HCT116 (cell line): ENCODE measurements at regions not wholly inside any gene's neighbourhood (a gene's known extent, or its start where the extent isn't known, plus 50 kb on each side); places are given as distances from the start of the nearest gene placed in this dataset.

Source experiments
- ATAC-seq: fragments of 200-7000 bp; cut with Tn5 transposase; 2 replicates; pipeline ENCODE4 v1.9.1; 2020; ENCODE audit warnings: mild to moderate bottlenecking, moderate library complexity
- BruUV-seq: library from RNA; stranded (reverse); fragments of 400-500 nt; replicated peaks from 2 replicates; lab custom pipeline; 2021; lab: Mats Ljungman, UMichigan
- CTCF ChIA-PET: fragments of 300-600 bp; sonication (Branson Sonifier 250); formaldehyde crosslinking; loops from one replicate; lab custom pipeline; 2021; ENCODE audit warnings: antibody characterized with exemption; lab: Charles Lee
- POLR2A ChIA-PET: fragments of 300-600, 350-600 bp; sonication (Branson Sonifier 250); formaldehyde crosslinking; loops from one replicate; lab custom pipeline; 2021; ENCODE audit warnings: antibody characterized with exemption; lab: Charles Lee
- RAD21 ChIA-PET, 2 experiments: fragments of 300-600 bp; sonication (Branson Sonifier 250); formaldehyde crosslinking; loops; one replicate each; lab custom pipeline; 2023; ENCODE audit warnings: low total read pairs in 2 of 2; ENCODE audit not compliant: uncharacterized antibody in 2 of 2, unreplicated experiment in 2 of 2, low non-redundant PET in 1 of 2; lab: Charles Lee
- DNase-seq: peaks from one replicate; pipeline ENCODE4 v3.0.0-alpha.2; 2010; ENCODE audit warnings: low read depth, low spot score
- H2AFZ ChIP-seq: fragments of 200-600 bp; shearing (Covaris generic), sonication (generic); 2 replicates; pipeline ENCODE4 v1.6.1; 2017; ENCODE audit warnings: low read depth, mixed run types, mixed read lengths, antibody characterized with exemption, low read length; ENCODE audit not compliant: poor library complexity, severe bottlenecking
- H3K27ac ChIP-seq: 2 replicates; pipeline ENCODE4 v1.5.1; 2012; ENCODE audit warnings: low read depth, low read length
- H3K27me3 ChIP-seq: fragments of 200-600 bp; sonication (generic); 2 replicates; pipeline ENCODE4 v1.6.1; 2016; ENCODE audit warnings: mixed run types, low read length, mixed read lengths; ENCODE audit not compliant: insufficient read depth
- H3K36me3 ChIP-seq, 2 experiments: fragments of 200-500 bp in 1 of 2; fragments of 200-600 bp in 1 of 2; sonication (Bioruptor generic) in 1 of 2; sonication (generic) in 1 of 2; 2 replicates each; pipeline versions ENCODE4 v1.5.1 to v1.6.1; 2014 to 2016; ENCODE audit warnings: low read length in 2 of 2, inconsistent platforms in 1 of 2, mixed read lengths in 1 of 2, mixed run types in 1 of 2; ENCODE audit not compliant: insufficient read depth in 2 of 2, control insufficient read depth in 1 of 2
- H3K4me1 ChIP-seq, 2 experiments: fragments of 200-600 bp in 1 of 2; sonication (generic) in 1 of 2; 2 replicates each; pipeline versions ENCODE4 v1.5.1 to v1.6.1; 2012 to 2017; ENCODE audit warnings: low read length in 2 of 2, inconsistent platforms in 1 of 2, mild to moderate bottlenecking in 1 of 2, mixed read lengths in 1 of 2, mixed run types in 1 of 2, moderate library complexity in 1 of 2; ENCODE audit not compliant: insufficient read depth in 2 of 2, control insufficient read depth in 1 of 2
- H3K4me2 ChIP-seq: fragments of 200-600 bp; sonication (generic); 2 replicates; pipeline ENCODE4 v1.6.1; 2017; ENCODE audit warnings: mixed run types, low read length, mixed read lengths
- H3K4me3 ChIP-seq, 2 experiments: fragments of 200-600 bp in 1 of 2; sonication (generic) in 1 of 2; replicated peaks in 1 of 2; 2 replicates each; pipeline ENCODE4 v1.5.1; 2011 to 2016; ENCODE audit warnings: low read length in 2 of 2, control low read depth in 1 of 2, low read depth in 1 of 2, mild to moderate bottlenecking in 1 of 2, mixed read lengths in 1 of 2, mixed run types in 1 of 2
- H3K79me2 ChIP-seq: fragments of 200-600 bp; sonication (generic); 2 replicates; pipeline ENCODE4 v1.6.1; 2017; ENCODE audit warnings: mild to moderate bottlenecking, mixed run types, low read length, moderate library complexity, mixed read lengths; ENCODE audit not compliant: insufficient read depth
- H3K9ac ChIP-seq: fragments of 200-600 bp; sonication (generic); 2 replicates; pipeline ENCODE4 v1.6.1; 2016; ENCODE audit warnings: low read length, mixed read lengths
- H3K9me2 ChIP-seq: fragments of 200-600 bp; sonication (generic), shearing (Covaris generic); 2 replicates; pipeline ENCODE4 v1.6.1; 2017; ENCODE audit warnings: mixed run types, mild to moderate bottlenecking, moderate library complexity; ENCODE audit not compliant: insufficient read depth
- H3K9me3 ChIP-seq, 2 experiments: fragments of 200-500 bp in 1 of 2; fragments of 200-600 bp in 1 of 2; sonication (Bioruptor generic) in 1 of 2; sonication (generic) in 1 of 2; 2 replicates each; pipeline ENCODE4 v1.6.1; 2014 to 2017; ENCODE audit warnings: low read length in 2 of 2, mixed read lengths in 2 of 2, inconsistent platforms in 1 of 2, low read depth in 1 of 2, mild to moderate bottlenecking in 1 of 2, mixed run types in 1 of 2, moderate library complexity in 1 of 2; ENCODE audit not compliant: control insufficient read depth in 1 of 2, insufficient read depth in 1 of 2
- H4K20me1 ChIP-seq: fragments of 200-600 bp; sonication (generic), shearing (Covaris generic); 2 replicates; pipeline ENCODE4 v1.6.1; 2017; ENCODE audit warnings: mixed run types, mild to moderate bottlenecking, moderate library complexity; ENCODE audit not compliant: insufficient read depth
- ATF3 ChIP-seq: IDR thresholded peaks from 2 replicates; pipeline ENCODE4 v1.6.1; 2012
- CBX3 ChIP-seq: IDR thresholded peaks from 2 replicates; pipeline ENCODE4 v1.6.1; 2012; ENCODE audit warnings: low read depth
- CEBPB ChIP-seq: IDR thresholded peaks from 2 replicates; pipeline ENCODE4 v1.6.1; 2012; ENCODE audit warnings: low read depth
- CTCF ChIP-seq, 3 experiments: fragments of 200-600 bp in 1 of 3; sonication (generic) in 1 of 3; IDR thresholded peaks in 2 of 3; conservative IDR thresholded peaks in 1 of 3; 2 replicates each; pipeline ENCODE4 v1.5.1; 2012 to 2017; ENCODE audit warnings: low read depth in 2 of 3, low read length in 2 of 3, antibody characterized with exemption in 1 of 3, borderline replicate concordance in 1 of 3, control low read depth in 1 of 3, mild to moderate bottlenecking in 1 of 3, mixed read lengths in 1 of 3, mixed run types in 1 of 3, moderate library complexity in 1 of 3; ENCODE audit not compliant: insufficient read depth in 1 of 3
- EZH2 ChIP-seq: fragments of 200-600 bp; sonication (generic); IDR thresholded peaks from 2 replicates; pipeline ENCODE4 v1.6.1; 2017; ENCODE audit warnings: antibody characterized with exemption, mixed run types
- FOSL1 ChIP-seq: IDR thresholded peaks from 2 replicates; pipeline ENCODE4 v1.6.1; 2012; ENCODE audit warnings: low read depth
- JUND ChIP-seq: IDR thresholded peaks from 2 replicates; pipeline ENCODE4 v1.6.1; 2012
- MAX ChIP-seq: IDR thresholded peaks from 2 replicates; pipeline ENCODE4 v1.6.1; 2012
- REST ChIP-seq: IDR thresholded peaks from 2 replicates; pipeline ENCODE4 v1.6.1; 2012; ENCODE audit warnings: low read depth
- SRF ChIP-seq: IDR thresholded peaks from 2 replicates; pipeline ENCODE4 v1.6.1; 2012; ENCODE audit warnings: low read depth
- TCF7L2 ChIP-seq: IDR thresholded peaks from 2 replicates; pipeline ENCODE4 v1.7.0; 2011; ENCODE audit warnings: borderline replicate concordance, inconsistent platforms; ENCODE audit not compliant: insufficient read depth, insufficient read length; ENCODE audit errors: extremely low read depth
- YY1 ChIP-seq: IDR thresholded peaks from 2 replicates; pipeline ENCODE4 v1.6.1; 2011; ENCODE audit warnings: low read length, low read depth, moderate library complexity, mild to moderate bottlenecking; ENCODE audit not compliant: insufficient replicate concordance; ENCODE audit errors: extremely low read depth
- ZBTB33 ChIP-seq: IDR thresholded peaks from 2 replicates; pipeline ENCODE4 v1.6.1; 2011; ENCODE audit warnings: mild to moderate bottlenecking, low read length, moderate library complexity; ENCODE audit not compliant: insufficient replicate concordance; ENCODE audit errors: extremely low read depth
- intact Hi-C: fragments of 100-400 bp; cut with micrococcal nuclease; formaldehyde crosslinking; loops from 2 replicates; pipeline ENCODE4 v1.10.0; 2022

- Histone ChIP-seq H3K79me2 (no peaks in the 10 kb centered on the region), H3K4me3 (no peak overlapping the region), H3K27ac (no peak overlapping the region), H3K4me1 (peaks cover 12 to 18% of the 10 kb centered on the region in 2 experiments), H3K9me3 (peaks cover 0 to 6% of the 10 kb centered on the region in 2 experiments; a peak in 1 of 4 replicates), H3K27me3 (no peaks in the 10 kb centered on the region)
- CTCF ChIA-PET: interaction anchor here (1.4 kb wide), 1 partner anchor 11 kb away, joined by 4 read pairs; no protein-coding TSS in a partner anchor
- POLR2A ChIA-PET: no interaction called here
- DNase-seq: no peak
- TF ChIP-seq FOSL1: no peak
- no peak for TF ChIP-seq YY1
- TF ChIP-seq TCF7L2: no peak
- TF ChIP-seq SRF: no peak
- no peak for TF ChIP-seq CEBPB
- no peak for TF ChIP-seq CBX3
- TF ChIP-seq JUND: no peak
- no peak for TF ChIP-seq ATF3
- no peak for TF ChIP-seq ZBTB33
- TF ChIP-seq CTCF (IDR thresholded peaks at IDR 0.05 in 2 of 3, conservative IDR thresholded peaks at IDR 0.05 in 1 of 3; ENCODE audit: borderline replicate concordance in 1 of 3, insufficient read depth in 1 of 3, low read depth in 2 of 3, low read length in 2 of 3): no peak
- no peak for TF ChIP-seq MAX
- TF ChIP-seq EZH2: no peak
- TF ChIP-seq REST: no peak
- TF ChIP-seq, all 23 proteins: peak for 0
- no peak overlapping the region for H3K9ac ChIP-seq
- ATAC-seq: no peak
- RAD21 ChIA-PET: no interaction called here
- H2AFZ ChIP-seq: no peak overlapping the region
- BruUV-seq: no TSS peak
- no peaks in the 10 kb centered on the region for H3K36me3 ChIP-seq
- H3K4me2 ChIP-seq: no peak overlapping the region
- intact Hi-C loops: no loop called here
- H4K20me1 ChIP-seq: no peaks in the 10 kb centered on the region
- H3K9me2 ChIP-seq: no peaks in the 10 kb centered on the region
Measured at GRCh38 chr12:132426349-132427173, 63.4 kb upstream of the FBRSL1 start.
